Hematopoietic multipotent progenitor cell treated with erythropoietin and hydrocortisone succinate and interleukin-3 and kit ligand, for 17 days (in vitro differentiated cells): ENCODE measurements at regions not wholly inside any gene's neighbourhood (a gene's known extent, or its start where the extent isn't known, plus 50 kb on each side); places are given as distances from the start of the nearest gene placed in this dataset.

Source experiments
- DNase-seq: peaks from one replicate; pipeline ENCODE4 v3.0.0-alpha.2; 2015; ENCODE audit warnings: low spot score

DNA sequence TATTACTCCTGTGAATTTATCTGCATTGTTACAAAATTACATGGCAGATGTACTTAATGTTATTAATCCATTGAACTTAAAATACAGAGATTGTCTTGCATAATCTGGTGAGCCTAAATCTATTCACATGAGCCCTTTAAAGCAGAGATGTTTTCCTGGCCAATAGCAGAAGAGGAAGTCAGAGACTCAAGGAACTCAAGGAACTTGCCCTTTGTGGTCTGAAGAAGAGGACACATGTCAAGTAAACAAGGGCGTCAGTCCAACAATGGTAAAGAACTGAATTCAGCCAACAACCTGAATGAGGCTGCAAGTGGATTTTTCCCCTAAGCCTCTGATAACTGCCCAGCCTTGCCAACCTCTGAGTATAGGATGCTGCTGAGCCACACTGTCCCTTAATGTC lies 356.3 kb upstream of the PKDCC start:
- no peak for DNase-seq

DNA sequence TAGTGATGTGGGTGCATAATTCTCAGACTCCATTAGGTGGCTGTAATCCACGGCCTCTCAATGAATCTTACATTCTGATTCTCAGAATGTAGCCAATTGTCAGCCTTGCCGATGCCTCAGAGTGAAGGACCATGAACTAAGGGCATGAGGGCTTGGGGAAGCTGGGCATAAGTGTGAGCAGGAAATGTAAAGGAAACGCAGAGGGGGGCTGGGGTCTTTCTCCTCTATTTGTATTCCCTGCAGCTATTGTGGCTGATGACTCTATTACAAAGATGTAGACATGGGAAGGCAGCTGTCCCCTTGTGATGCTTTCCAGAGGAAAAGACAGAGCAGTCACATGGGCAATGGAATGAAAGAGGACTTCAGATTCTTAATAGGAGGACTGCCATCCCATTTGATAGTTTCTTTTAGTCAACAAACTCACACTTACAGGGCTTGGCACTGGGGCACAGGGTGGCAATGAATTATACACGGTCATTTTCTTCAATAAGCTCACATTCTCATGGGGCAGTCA lies 353.2 kb upstream of the PKDCC start:
- no peak for DNase-seq

DNA sequence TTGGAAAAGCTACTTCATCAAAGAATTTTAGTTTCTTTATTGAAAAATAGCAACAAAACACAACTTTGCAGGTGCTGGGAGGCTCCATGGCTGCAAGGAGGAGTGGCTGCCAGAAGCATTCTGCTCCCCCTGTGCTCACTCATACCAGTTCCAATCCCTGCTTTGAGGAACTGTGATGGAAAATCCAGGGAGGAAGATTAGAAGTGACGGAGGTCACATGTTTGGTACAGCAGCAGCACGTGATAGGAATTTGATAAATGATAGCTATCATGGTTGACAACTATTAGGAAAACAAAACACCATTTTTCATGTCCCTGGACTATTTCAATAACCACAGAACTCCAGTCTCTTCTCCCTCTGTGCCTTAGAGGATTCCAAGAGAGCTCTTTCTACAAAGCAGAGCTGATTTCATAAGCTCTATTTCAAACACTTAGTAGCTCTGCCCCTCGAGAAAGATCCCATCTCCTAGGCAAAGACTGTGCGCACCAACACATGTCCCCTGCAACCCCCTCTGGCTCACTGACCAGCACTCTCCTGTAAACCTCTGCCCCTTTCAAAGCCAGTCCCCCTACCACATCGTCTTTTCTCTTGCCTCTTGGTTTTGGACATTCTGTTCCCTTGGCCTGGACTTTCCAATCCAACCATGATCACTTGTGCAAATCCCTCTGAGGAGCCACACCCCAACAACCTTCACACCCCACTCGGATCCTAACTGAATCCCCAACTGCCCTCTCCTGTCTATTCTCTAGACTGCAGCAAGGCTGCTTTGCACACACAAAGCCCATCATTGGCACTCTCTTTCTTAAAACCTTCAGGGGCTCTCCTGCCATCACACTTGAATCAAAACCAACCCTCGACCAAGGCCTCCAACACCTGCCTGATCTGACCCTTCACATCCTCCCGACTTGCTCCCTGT lies 352.4 kb upstream of the PKDCC start:
- DNase-seq, result no peak

DNA sequence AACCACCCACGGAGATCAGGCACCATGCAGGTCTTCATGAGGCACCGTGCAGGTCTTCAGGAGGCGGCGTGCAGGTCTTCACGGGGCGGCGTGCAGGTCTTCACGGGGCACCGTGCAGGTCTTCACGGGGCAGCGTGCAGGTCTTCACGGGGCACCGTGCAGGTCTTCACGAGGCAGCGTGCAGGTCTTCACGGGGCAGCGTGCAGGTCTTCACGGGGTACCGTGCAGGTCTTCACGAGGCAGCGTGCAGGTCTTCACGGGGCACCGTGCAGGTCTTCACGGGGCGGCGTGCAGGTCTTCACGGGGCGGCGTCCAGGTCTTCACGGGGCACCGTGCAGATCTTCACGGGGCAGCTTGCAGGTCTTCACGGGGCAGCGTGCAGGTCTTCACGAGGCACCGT lies 350.4 kb upstream of the PKDCC start:
- DNase-seq, result no peak

DNA sequence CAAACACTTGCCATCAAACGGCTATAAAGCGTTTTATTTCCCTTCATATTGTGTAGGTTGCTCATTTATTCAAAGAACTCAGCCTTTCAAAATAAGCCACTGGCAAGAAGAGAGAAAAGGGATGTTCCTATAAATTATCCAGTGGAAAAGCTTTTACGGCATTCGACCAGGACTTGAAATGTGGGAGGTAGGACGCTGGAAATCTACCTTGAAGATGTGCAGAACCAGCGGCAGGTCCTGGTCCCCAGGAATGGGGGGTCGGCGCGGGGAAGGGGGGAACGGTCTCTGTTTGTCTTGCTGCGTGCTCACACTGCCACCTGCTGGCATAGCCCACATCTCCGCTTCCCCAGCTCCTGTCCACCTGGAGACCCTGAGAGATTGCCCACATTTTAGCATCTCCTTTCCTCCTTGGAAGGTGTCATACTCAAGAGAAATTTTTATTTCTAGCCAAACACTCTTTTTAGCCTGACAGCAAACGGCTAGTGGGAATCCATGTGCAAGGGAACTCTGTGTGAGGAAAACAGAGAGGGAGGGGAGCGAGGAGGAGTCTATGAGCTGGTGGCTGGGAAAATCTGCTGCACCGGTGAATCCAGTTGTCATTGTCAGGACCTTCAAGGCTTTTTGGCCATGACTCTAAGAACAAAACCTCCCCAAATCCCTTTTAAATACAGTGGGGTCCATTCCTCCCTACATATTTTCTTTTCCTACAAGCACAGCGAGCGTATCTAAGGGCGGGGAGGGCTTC lies 349.0 kb upstream of the PKDCC start:
- DNase-seq, result no peak

GRCh38 chr2:41701231-41701630 lies 346.6 kb upstream of the PKDCC start:
- DNase-seq, result no peak

DNA sequence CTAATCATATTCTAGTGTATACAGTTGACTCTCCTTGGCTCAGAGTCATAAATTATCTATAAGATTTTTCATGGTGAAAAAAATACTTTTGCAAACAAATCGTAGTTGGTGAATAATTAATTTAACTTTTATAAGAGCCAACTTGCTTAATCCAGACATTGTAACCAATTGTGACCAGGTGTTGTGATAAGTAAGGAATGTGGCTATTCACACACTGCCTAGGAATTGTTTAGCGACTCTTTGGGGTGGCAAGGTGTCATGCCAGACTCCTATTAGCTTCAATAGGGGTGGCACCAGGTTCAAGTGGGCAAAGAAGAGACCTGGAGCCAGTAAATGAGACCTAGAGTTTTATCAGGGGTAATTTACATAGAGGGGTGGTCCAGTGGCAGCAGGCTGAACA lies 344.7 kb upstream of the PKDCC start:
- DNase-seq, result no peak

GRCh38 chr2:41705634-41706033 lies 342.2 kb upstream of the PKDCC start:
- no peak for DNase-seq

- DNase-seq, result no peak
These were observed 341.5 kb upstream of the PKDCC start for GRCh38 chr2:41706286-41706685.

- no peak for DNase-seq
These were observed 339.9 kb upstream of the PKDCC start for GRCh38 chr2:41707790-41708451.

DNA sequence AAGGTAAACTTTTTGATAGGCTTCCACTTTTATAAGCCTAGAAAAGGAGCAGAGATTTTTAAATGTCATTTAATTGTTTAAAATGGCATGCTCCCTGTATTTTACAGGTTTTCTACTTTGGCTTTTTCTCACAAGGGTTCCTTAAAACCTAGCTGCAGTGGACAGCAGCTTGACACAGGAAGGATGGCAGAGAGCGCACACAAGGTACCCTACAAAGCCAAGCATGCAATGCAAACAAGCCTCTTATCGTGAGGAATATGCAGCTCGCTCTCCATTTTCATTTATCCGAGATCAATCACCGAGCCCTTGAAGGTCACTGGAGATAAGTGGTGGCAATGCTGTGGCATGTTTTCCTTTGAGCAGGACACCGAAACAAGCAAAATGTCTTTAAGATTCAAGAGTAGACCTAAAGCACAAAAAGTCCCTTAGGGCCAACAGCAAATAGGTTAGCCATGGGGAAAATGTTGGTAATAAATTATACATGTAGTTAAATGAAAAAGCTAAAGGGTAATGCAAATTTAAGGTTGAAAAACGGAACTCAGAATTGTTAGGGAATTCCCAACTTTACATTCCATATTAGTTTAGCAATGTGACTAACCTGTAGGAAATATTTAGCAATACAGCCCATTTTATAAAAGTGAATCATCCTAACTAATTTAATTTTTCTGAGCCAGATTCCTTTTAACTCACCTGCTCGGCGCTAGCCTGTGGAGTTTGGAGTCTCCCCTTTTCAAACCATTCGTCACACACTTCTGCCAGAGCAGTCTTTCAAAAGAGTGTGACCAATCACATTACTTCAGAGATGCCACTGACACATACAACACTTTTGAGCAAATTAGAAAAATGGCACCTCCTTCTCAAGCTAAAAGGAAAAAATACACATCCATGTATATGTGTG lies 337.9 kb upstream of the PKDCC start:
- no peak for DNase-seq

GRCh38 chr2:41710944-41711343 lies 336.9 kb upstream of the PKDCC start:
- no peak for DNase-seq

DNA sequence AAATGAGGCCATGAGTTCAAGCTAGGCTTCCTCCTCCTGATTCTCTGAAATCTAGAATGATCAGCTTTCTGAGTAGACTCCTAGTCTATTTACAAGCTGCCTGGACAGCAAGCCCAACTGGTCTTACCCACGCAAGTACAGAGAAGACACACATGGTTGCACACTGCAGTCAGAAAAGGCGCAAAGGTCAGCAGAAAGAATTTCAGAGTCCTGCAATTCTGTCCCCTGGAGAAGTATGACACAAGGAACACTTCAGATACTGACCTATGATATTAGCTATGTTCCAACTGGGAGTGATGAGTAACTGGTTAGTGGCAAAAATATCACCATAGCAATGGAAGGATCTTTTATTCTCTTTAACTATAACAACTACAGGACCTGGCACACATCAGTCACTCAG lies 336.1 kb upstream of the PKDCC start:
- DNase-seq, result no peak

- DNase-seq, result no peak
These were observed 331.3 kb upstream of the PKDCC start for GRCh38 chr2:41716497-41716896.

DNA sequence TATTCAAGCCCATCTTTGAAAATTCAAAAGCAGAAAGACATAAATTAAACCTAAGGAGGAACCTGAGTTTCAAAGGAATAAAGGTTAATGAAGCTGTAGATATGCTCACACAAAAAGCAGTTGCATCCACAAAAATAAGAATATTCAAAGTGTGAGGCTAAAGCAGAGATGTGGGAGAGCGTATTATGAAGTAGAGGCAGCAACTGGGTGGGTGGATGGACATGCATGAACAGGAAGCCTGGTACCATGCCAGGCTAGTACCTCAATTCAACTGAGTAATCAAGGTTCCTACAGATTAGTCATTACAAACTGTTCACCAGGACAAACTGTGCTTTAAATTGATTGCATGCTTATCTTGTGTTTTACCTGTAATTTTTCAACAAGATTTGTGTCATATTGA lies 330.0 kb upstream of the PKDCC start:
- no peak for DNase-seq

DNA sequence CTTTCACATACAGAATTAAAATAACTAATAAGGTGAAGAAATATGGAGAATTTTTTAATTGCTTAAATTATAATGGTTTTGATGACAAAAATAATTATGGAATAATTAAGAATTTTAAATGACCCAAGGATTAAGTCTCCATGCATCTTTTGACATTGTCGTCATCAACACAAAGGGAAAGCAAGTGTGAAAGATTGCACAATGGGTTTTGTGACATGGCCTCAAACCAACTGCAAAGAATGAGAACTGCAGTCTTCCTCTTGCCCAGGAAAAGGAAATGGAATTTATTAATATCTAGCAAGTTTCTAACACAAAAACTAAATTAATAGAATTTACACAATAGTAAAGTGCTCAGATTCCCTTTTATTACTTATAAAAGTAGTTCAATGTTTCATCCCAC lies 329.1 kb upstream of the PKDCC start:
- no peak for DNase-seq

- no peak for DNase-seq
These were observed 328.1 kb upstream of the PKDCC start for GRCh38 chr2:41719756-41720155.

DNA sequence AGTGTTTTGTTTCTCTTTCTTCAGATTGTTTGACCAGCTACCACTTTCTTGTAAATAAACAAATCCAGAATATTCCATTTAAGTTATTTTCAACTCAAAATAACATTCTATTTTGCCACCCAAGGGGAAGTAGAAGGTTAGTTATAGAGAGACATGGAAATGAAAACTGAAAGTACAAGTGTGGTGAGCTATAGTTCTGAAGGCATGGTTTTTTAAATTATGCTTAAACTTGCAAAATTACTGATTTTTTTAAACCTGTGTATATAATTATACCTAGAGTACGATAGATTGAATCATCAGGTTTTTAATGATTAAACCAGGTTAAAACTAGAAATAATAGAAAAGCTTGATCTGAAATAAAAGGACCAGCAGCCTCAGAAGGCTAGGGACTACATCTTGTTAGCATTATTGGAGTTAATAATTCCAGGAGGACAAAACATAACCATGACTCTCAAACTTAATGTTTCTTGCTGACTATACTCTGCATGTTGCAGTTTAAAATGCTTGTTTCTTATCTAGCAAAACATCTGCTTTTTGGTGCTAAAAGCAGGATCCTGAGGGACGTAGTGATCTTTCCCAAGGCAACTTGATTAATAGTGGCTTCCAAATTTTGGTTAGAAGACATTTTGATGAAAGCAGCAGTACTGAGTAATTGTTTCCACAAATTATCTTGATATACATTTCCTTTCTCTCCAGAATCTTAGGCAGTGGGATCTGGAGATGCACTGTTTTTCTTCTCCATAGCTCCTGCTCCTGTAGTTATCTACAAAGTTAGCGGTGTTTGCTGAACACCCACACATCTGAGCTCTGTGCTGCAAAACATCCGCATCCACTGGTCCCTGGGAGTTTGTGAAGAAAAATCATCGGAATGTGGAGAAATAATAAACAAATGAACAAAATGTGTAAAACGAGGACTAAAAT lies 327.2 kb upstream of the PKDCC start:
- no peak for DNase-seq

- no peak for DNase-seq
These were observed 325.0 kb upstream of the PKDCC start for GRCh38 chr2:41722668-41723369.

DNA sequence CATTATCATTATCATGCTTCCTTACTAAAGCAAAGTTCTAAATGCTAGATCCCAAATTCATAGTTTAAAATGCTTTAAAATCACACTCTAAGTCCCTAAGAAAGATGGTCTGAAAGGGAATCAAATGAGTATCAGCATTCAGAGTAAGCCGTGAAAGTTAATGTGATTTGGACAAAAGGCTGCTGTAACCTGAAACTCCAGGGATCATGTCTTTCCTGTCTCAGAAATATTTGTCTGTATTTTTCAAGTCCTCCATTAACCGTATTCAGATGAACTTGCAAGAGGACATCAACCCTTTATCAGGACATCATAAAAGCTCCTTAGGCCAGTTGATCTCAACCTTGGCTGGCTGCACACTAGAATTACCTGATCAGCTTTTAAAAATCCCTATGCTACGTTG lies 324.3 kb upstream of the PKDCC start:
- DNase-seq, result no peak
